Left cardiac atrium (tissue), 4 donors: ENCODE measurements at regions not wholly inside any gene's neighbourhood (a gene's known extent, or its start where the extent isn't known, plus 50 kb on each side); places are given as distances from the start of the nearest gene placed in this dataset.

ENCODE experiments used
- ATAC-seq, 2 donors: fragments of 200-7000 bp; cut with Tn5 transposase; one replicate each; pipeline ENCODE4 v1.9.1; 2020; ENCODE audit warnings: mild to moderate bottlenecking in 2 of 2, moderate library complexity in 2 of 2
- DNase-seq: peaks from one replicate; pipeline ENCODE4 v3.0.0-alpha.2; 2020
- intact Hi-C, 2 donors: fragments of 100-400 bp; cut with DNase I; formaldehyde crosslinking; loops; one replicate each; pipeline versions ENCODE4 v1.14.1 to v1.15.1; 2022 to 2023
- donor health status: DM: no; HTN: yes; CAD: no.
- donor health status: DM: no; HTN: yes; CAD: no; lungs with severe emphysema.
- donor health status: DM: yes; HTN: yes; CAD: no.
- donor health status: Dilated cardiomyopathy.

DNA sequence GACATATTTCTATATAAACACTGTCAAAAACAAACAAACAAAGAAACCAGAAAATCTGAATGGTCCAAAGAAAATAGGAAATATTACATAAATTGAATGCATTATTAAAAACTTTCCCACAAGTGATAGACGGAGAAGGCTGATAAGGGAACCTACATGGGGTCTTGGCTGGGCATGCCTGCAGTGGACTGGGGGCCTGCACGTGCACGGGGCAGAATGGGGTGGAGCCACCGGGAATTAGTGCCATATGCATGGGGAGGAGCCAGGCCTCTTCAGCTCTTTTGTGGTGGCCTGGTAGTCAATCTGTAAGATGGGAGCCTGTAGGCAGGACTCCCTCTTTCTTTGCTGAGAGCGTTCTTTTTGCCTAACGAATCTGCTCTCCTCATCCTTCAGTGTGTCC, 1031.7 kb upstream of the FBXO33 start:
- DNase-seq (no peak), ATAC-seq (no peak)
- intact Hi-C loops: no loop called here

DNA sequence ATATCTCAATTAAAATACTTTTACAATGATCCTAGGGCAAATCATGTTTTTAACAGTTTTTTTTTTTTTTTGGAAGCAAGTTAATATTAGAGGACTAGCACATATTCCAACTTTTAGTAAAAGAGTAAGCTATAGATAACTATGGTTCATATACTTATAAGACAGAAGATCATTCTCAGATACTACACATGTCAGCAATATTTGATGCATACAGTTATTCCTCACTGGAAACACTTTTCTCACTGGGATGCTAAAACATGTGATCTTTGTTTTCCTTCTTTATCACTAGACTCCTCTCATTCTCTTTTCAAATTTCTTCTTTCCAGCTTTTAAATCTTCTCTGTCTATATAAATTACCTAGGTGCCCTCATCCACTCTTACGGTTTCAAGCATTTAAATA, 1020.4 kb upstream of the FBXO33 start:
- intact Hi-C loops: no loop called here
- ATAC-seq (no peak), DNase-seq (no peak)

- no peak for DNase-seq
- intact Hi-C loops: no loop called here
- ATAC-seq: no peak
These were observed 1014.8 kb upstream of the FBXO33 start for GRCh38 chr14:40447017-40447416.

- DNase-seq: no peak
- intact Hi-C loops: no loop called here
- no peak for ATAC-seq
These were observed 1012.8 kb upstream of the FBXO33 start for GRCh38 chr14:40445020-40445419.

DNA sequence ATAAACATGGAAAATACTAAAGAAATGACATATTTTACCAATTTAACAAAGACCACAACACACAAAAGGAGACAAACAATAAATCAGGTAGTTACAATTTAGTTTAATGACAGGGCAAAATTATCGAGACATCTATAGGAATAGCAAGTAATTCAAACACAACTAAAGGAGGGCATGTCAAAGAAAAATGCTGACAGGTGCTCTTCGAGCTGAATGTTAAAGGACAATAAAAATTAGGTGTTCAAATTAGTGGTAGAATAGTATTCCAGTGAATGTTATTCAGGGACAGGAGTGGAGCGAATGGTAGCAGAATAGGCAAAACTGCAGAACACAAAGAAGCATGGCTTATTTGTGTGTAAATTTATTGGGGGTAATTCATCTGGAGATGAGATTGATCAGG, 1004.3 kb upstream of the FBXO33 start:
- intact Hi-C loops: no loop called here
- DNase-seq: no peak
- no peak for ATAC-seq

DNA sequence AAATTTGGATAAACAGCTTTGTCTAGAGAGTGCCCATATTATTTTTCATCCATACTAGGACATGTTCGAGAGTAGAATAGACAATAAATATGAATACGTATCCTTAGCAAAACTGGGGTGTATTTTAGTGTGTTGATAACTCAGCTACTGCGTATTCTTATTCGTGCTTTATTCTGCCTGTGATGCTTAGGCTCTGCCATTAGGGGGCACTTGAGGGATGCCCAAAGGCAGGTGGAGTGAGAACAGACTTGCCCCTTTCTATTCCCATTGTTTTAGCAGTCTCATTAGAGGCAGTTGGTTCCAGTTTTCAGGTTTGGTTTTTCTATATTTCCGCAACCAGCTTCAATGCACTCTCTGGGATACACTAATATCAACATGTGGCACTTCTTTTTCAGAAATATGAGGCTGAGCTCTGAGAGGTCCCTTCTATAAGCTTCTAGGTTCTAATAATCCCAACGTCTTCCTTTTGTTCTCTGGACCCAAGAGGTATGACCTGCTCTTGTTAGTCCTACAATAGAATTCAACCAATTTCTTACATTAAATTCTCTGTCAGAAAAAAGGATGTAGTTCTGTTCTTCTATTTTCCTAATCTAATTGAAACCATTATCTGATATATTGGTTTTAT, 985.7 kb upstream of the FBXO33 start:
- DNase-seq (no peak), ATAC-seq (no peak)
- intact Hi-C loops: no loop called here

- no peak for ATAC-seq
- intact Hi-C loops: no loop called here
- DNase-seq: no peak
These were observed 984.3 kb upstream of the FBXO33 start for GRCh38 chr14:40416565-40416964.

- intact Hi-C loops: no loop called here
- ATAC-seq (no peak), DNase-seq (no peak)
These were observed 982.2 kb upstream of the FBXO33 start for GRCh38 chr14:40414386-40414785.

- intact Hi-C loops: no loop called here
These were observed 980.9 kb upstream of the FBXO33 start for GRCh38 chr14:40413136-40413535.

GRCh38 chr14:40410708-40411107, 978.5 kb upstream of the FBXO33 start:
- DNase-seq: no peak
- intact Hi-C loops: no loop called here
- no peak for ATAC-seq

More at GRCh38 chr14:40413136-40413535, 980.9 kb upstream of the FBXO33 start:
- no peak for ATAC-seq
- no peak for DNase-seq

GRCh38 chr14:40402957-40403356, 970.7 kb upstream of the FBXO33 start:
- ATAC-seq (no peak), DNase-seq (no peak)
- intact Hi-C loops: no loop called here

GRCh38 chr14:40398981-40399380, 966.7 kb upstream of the FBXO33 start:
- intact Hi-C loops: no loop called here
- DNase-seq (no peak), ATAC-seq (no peak)

DNA sequence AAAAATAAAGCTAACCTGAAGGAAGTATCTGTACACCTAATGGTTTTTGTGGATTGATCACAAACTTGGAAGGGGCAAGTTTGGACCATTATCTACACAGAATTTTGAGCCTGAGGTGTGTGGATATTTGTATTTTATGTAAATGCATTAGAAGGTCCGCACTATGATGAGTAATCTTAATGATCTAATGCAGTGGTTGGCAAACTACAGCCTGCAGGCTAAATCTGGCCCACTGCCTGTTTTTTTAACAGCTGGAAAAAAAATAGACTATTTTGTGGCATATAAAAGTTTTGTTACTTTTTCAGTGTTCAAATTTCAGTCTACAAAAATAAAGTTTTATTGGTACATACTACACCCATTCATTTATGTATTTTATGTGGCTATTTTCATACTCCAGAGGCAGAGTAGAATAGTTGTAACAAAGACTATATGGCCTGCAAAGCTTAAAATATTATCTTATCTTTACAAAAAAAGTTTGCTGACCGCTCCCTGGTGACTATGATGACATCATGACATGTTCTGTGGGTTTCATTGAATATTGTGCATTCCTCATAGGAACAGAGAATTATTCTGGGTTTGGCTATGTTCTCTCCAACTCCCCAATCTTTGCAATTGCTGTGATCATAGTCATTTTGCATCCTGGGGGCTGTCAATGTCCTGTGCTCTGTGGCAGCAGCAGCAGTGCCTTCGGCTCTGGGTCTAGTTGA, 962.6 kb upstream of the FBXO33 start:
- ATAC-seq (no peak), DNase-seq (no peak)
- intact Hi-C loops: no loop called here

DNA sequence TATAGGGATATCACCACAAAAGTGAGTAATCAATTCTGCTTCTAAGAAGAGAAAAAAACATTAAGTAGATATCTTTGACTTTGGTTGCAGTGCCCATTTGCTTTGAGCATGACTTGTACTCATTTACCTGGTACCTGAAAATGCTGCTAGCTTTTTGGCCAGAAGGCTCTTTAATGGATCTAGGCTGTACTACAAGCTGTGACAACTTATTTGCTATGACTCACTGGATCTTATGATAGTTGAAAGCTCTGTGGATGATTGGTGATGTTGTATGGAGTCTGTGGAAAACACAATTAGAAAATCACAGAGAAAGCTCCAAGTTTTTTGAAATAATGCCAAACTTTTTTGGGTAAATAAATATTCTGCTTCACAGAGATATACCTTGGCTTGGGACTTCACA, 960.9 kb upstream of the FBXO33 start:
- DNase-seq (no peak), ATAC-seq (no peak)
- intact Hi-C loops: no loop called here

DNA sequence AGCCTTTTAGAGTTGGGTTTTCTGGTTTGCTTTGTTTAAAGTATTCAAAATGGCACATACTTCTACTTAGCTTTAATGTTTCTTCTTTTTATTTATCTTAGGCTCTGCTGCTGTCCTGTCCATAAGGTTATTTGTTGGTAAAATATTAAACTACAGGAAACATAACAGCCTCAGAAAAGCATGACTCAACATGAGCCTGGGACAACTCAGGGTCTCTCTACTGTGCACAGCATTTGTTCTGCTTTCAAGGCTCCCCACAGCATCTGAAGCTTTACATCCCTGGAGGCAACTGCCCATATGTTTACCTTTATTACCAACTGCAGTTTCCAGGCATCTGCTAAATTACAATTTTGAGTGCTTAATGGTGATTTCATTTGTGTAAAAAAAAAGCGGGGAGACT, 954.2 kb upstream of the FBXO33 start:
- intact Hi-C loops: no loop called here
- no peak for DNase-seq
- ATAC-seq: no peak

GRCh38 chr14:40374221-40374620, 942.0 kb upstream of the FBXO33 start:
- DNase-seq: no peak
- intact Hi-C loops: no loop called here
- no peak for ATAC-seq

DNA sequence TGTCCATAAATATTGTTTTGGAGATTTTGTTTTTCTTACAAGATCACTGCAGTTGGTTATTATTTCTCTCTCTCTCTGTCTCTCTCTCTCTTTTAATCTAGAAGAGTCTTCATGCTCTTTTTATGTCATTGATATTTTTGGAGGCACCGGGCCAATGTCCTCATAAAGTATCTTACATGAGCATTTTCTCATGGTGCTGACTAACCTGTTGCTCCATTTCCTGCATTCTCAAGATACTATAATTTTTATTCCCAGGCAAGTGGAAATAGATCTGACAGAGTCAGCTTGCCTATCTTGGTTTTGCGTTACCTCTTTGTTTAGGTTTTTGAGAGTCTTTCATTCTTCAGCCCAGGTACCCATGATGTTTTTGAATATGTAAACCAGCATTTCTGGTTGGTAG, 938.8 kb upstream of the FBXO33 start:
- DNase-seq: no peak
- ATAC-seq: no peak
- intact Hi-C loops: no loop called here

GRCh38 chr14:40368314-40368713, 936.1 kb upstream of the FBXO33 start:
- no peak for DNase-seq

GRCh38 chr14:40367717-40368116, 935.5 kb upstream of the FBXO33 start:
- DNase-seq (no peak), ATAC-seq (no peak)
- intact Hi-C loops: no loop called here

More at GRCh38 chr14:40368314-40368713, 936.1 kb upstream of the FBXO33 start:
- no peak for ATAC-seq
- intact Hi-C loops: no loop called here

GRCh38 chr14:40365305-40365704, 933.1 kb upstream of the FBXO33 start:
- intact Hi-C loops: no loop called here
- ATAC-seq (no peak), DNase-seq (no peak)

DNA sequence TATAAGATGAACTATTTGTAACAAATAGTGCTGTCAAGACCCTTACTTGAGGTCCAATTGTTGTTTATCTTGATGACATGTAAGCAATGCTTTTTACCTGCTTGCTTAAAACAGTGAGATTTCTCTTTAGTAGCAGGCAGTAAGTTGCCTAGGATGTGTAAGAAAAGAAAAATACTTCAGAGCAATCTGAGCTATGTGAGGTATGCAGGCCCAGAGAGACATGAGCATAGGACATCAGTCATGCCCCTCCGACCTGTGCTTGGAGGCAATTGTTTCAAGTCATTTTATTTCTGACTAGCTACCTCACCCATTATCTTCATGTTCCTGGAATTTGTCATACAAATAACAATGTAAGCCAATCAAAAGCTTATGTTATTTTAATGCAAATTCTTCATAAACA, 930.6 kb upstream of the FBXO33 start:
- DNase-seq (no peak), ATAC-seq (no peak)
- intact Hi-C loops: no loop called here
